HUES64 (cell line): ENCODE measurements at regions not wholly inside any gene's neighbourhood (a gene's known extent, or its start where the extent isn't known, plus 50 kb on each side); places are given as distances from the start of the nearest gene placed in this dataset.

ENCODE experiments used
- H3K27ac ChIP-seq: 2 replicates; pipeline ENCODE4 v1.7.0; 2013; ENCODE audit warnings: low read depth, low read length, inconsistent platforms
- H3K27me3 ChIP-seq: 2 replicates; pipeline ENCODE4 v1.6.1; 2013; ENCODE audit warnings: mild to moderate bottlenecking, low read length; ENCODE audit not compliant: insufficient read depth
- H3K36me3 ChIP-seq: 2 replicates; pipeline ENCODE4 v1.6.1; 2013; ENCODE audit warnings: mild to moderate bottlenecking, low read length; ENCODE audit not compliant: insufficient read depth
- H3K4me1 ChIP-seq: 2 replicates; pipeline ENCODE4 v1.6.1; 2013; ENCODE audit warnings: mild to moderate bottlenecking, low read length, moderate library complexity; ENCODE audit not compliant: insufficient read depth
- H3K4me3 ChIP-seq: 2 replicates; pipeline ENCODE4 v1.5.1; 2013; ENCODE audit warnings: mild to moderate bottlenecking, low read length, moderate library complexity
- H3K9ac ChIP-seq: 2 replicates; pipeline ENCODE4 v1.6.1; 2013; ENCODE audit warnings: mild to moderate bottlenecking, low read depth, low read length
- H3K9me3 ChIP-seq: 2 replicates; pipeline ENCODE4 v1.6.1; 2013; ENCODE audit warnings: low read depth, low read length; ENCODE audit not compliant: insufficient read depth
- WGBS: fragments of 150-250, 120-280 bp; methylation state at CpG from one replicate; pipeline ENCODE4 v1.1.7; 2013; ENCODE audit warnings: missing lambda C conversion rate; 5-methylcytosine and 5-hydroxymethylcytosine counted together

- WGBS: 97% methylated on average over 5 of the region's 5 CpGs
- no peaks in the 10 kb centered on the region for H3K9me3 ChIP-seq
- H3K27ac ChIP-seq: no peak overlapping the region
- no peaks in the 10 kb centered on the region for H3K36me3 ChIP-seq
- no peaks in the 10 kb centered on the region for H3K4me1 ChIP-seq
- H3K4me3 ChIP-seq: no peak overlapping the region
- no peak overlapping the region for H3K9ac ChIP-seq
- H3K27me3 ChIP-seq: no peaks in the 10 kb centered on the region
Measured at GRCh38 chr1:29547300-29547699, 311.0 kb downstream of the PTPRU start.

GRCh38 chr1:29546496-29546895, 310.2 kb downstream of the PTPRU start:
- 92% methylated on average over 3 of the region's 3 CpGs for WGBS
- H3K9me3 ChIP-seq: no peaks in the 10 kb centered on the region
- H3K27me3 ChIP-seq: no peaks in the 10 kb centered on the region
- H3K4me3 ChIP-seq: no peak overlapping the region
- H3K27ac ChIP-seq: no peak overlapping the region
- no peaks in the 10 kb centered on the region for H3K36me3 ChIP-seq
- no peak overlapping the region for H3K9ac ChIP-seq
- H3K4me1 ChIP-seq: no peaks in the 10 kb centered on the region

GRCh38 chr1:29544406-29544805, 308.1 kb downstream of the PTPRU start:
- WGBS: 93% methylated on average over 1 of the region's 1 CpG
- Histone ChIP-seq H3K36me3 (no peaks in the 10 kb centered on the region), H3K27ac (no peak overlapping the region), H3K9me3 (no peaks in the 10 kb centered on the region), H3K9ac (no peak overlapping the region), H3K4me3 (no peak overlapping the region), H3K27me3 (no peaks in the 10 kb centered on the region), H3K4me1 (no peaks in the 10 kb centered on the region)

GRCh38 chr1:29543586-29543985, 307.3 kb downstream of the PTPRU start:
- Histone ChIP-seq H3K4me1 (no peaks in the 10 kb centered on the region), H3K27ac (no peak overlapping the region), H3K9ac (no peak overlapping the region), H3K36me3 (no peaks in the 10 kb centered on the region), H3K27me3 (no peaks in the 10 kb centered on the region), H3K4me3 (no peak overlapping the region), H3K9me3 (no peaks in the 10 kb centered on the region)
- WGBS: 86% methylated on average over 6 of the region's 6 CpGs

GRCh38 chr1:29542548-29542947, 306.2 kb downstream of the PTPRU start:
- Histone ChIP-seq H3K9ac (no peak overlapping the region), H3K4me1 (no peaks in the 10 kb centered on the region), H3K4me3 (no peak overlapping the region), H3K27ac (no peak overlapping the region), H3K9me3 (no peaks in the 10 kb centered on the region), H3K36me3 (no peaks in the 10 kb centered on the region), H3K27me3 (no peaks in the 10 kb centered on the region)
- WGBS: 92% methylated on average over 8 of the region's 8 CpGs

- Histone ChIP-seq H3K27ac (no peak overlapping the region), H3K36me3 (no peaks in the 10 kb centered on the region), H3K4me3 (no peak overlapping the region), H3K9me3 (no peaks in the 10 kb centered on the region), H3K4me1 (no peaks in the 10 kb centered on the region), H3K9ac (no peak overlapping the region), H3K27me3 (no peaks in the 10 kb centered on the region)
- 85% methylated on average over 6 of the region's 7 CpGs for WGBS
Measured at GRCh38 chr1:29541631-29542030, 305.3 kb downstream of the PTPRU start.

- Histone ChIP-seq H3K27me3 (no peaks in the 10 kb centered on the region), H3K4me1 (no peaks in the 10 kb centered on the region), H3K27ac (no peak overlapping the region), H3K9ac (no peak overlapping the region), H3K4me3 (no peak overlapping the region), H3K9me3 (no peaks in the 10 kb centered on the region), H3K36me3 (no peaks in the 10 kb centered on the region)
- 94% methylated on average over 10 of the region's 10 CpGs for WGBS
Measured at GRCh38 chr1:29540801-29541357, 304.6 kb downstream of the PTPRU start.

GRCh38 chr1:29539971-29540370, 303.6 kb downstream of the PTPRU start:
- H3K4me3 ChIP-seq: no peak overlapping the region
- 92% methylated on average over 7 of the region's 7 CpGs for WGBS
- no peak overlapping the region for H3K9ac ChIP-seq
- H3K4me1 ChIP-seq: no peaks in the 10 kb centered on the region
- no peaks in the 10 kb centered on the region for H3K9me3 ChIP-seq
- H3K27ac ChIP-seq: no peak overlapping the region
- H3K36me3 ChIP-seq: no peaks in the 10 kb centered on the region
- no peaks in the 10 kb centered on the region for H3K27me3 ChIP-seq

- Histone ChIP-seq H3K27me3 (no peaks in the 10 kb centered on the region), H3K4me1 (no peaks in the 10 kb centered on the region), H3K9me3 (no peaks in the 10 kb centered on the region), H3K9ac (no peak overlapping the region), H3K4me3 (no peak overlapping the region), H3K27ac (no peak overlapping the region), H3K36me3 (no peaks in the 10 kb centered on the region)
- WGBS: 85% methylated on average over 3 of the region's 3 CpGs
Measured at GRCh38 chr1:29538586-29538985, 302.3 kb downstream of the PTPRU start.

- no peak overlapping the region for H3K9ac ChIP-seq
- no peaks in the 10 kb centered on the region for H3K4me1 ChIP-seq
- no peaks in the 10 kb centered on the region for H3K36me3 ChIP-seq
- H3K27ac ChIP-seq: no peak overlapping the region
- H3K4me3 ChIP-seq: no peak overlapping the region
- peaks cover 15% of the 10 kb centered on the region for H3K9me3 ChIP-seq
- H3K27me3 ChIP-seq: no peaks in the 10 kb centered on the region
- WGBS: 90% methylated on average over 1 of the region's 1 CpG
Measured at GRCh38 chr1:29532751-29533150, 296.4 kb downstream of the PTPRU start.

GRCh38 chr1:29532285-29532684, 296.0 kb downstream of the PTPRU start:
- H3K27me3 ChIP-seq: no peaks in the 10 kb centered on the region
- H3K27ac ChIP-seq: no peak overlapping the region
- WGBS: 78% methylated on average over 6 of the region's 6 CpGs

GRCh38 chr1:29531596-29531995, 295.3 kb downstream of the PTPRU start:
- Histone ChIP-seq H3K9me3 (peaks cover 15% of the 10 kb centered on the region), H3K27ac (no peak overlapping the region), H3K27me3 (no peaks in the 10 kb centered on the region), H3K9ac (no peak overlapping the region), H3K4me1 (no peaks in the 10 kb centered on the region), H3K36me3 (no peaks in the 10 kb centered on the region), H3K4me3 (no peak overlapping the region)
- 90% methylated on average over 2 of the region's 2 CpGs for WGBS

More at GRCh38 chr1:29532285-29532684, 296.0 kb downstream of the PTPRU start:
- peaks cover 15% of the 10 kb centered on the region for H3K9me3 ChIP-seq
- H3K36me3 ChIP-seq: no peaks in the 10 kb centered on the region
- no peaks in the 10 kb centered on the region for H3K4me1 ChIP-seq
- no peak overlapping the region for H3K9ac ChIP-seq
- no peak overlapping the region for H3K4me3 ChIP-seq
